LNCAP (cell line): ENCODE measurements at regions not wholly inside any gene's neighbourhood (a gene's known extent, or its start where the extent isn't known, plus 50 kb on each side); places are given as distances from the start of the nearest gene placed in this dataset.

Experiments
- CTCF ChIP-seq: fragments of 450-650 bp; IDR thresholded peaks from 2 replicates; pipeline ENCODE4 v1.5.1; 2017; ENCODE audit warnings: mild to moderate bottlenecking

GRCh38 chr17:70314096-70314495 lies 144.8 kb downstream of the KCNJ2 start:
- no peak for TF ChIP-seq CTCF

DNA sequence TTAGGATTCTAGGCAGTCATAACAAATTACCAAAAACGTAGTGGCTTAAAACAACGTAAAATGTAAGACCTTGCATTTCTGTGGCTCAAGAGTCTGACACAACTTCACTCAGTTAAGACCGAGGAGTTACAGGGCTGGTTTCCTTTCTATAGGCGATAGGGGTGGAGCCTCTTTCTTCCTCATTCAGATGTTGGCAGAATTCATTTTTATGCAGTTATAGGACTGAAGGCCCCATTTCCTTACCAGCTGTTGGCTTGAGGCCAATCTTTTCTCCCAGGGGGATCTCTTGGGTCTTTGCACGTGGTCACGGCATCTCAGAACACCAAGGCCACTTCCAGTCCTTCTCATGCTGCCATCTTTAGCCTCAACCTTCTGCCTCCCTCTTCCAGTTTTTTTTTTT lies 145.2 kb downstream of the KCNJ2 start:
- TF ChIP-seq CTCF: no peak

DNA sequence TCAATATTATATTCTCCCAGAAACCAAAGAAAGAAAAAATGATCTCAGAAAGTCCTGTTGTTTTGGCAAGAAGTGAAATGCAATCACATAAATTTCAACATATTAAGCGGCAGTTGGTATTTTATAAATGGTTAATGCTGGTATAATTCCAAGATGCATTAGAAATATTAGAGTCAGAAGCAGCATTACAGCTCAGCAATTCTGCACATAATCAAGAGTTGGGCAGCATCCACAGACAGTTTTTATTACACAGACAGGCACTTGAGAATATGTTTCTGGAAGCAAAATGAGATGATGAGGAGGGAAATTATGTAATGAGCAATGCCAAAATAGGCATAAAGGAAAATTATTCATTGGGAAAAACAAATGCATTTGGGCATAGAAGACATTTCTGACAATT lies 148.1 kb downstream of the KCNJ2 start:
- TF ChIP-seq CTCF: no peak

- no peak for TF ChIP-seq CTCF
Observed at GRCh38 chr17:70318051-70318450, 148.7 kb downstream of the KCNJ2 start.

- TF ChIP-seq CTCF: no peak
Observed at GRCh38 chr17:70319516-70319915, 150.2 kb downstream of the KCNJ2 start.

- TF ChIP-seq CTCF: no peak
Observed at GRCh38 chr17:70320673-70321345, 151.5 kb downstream of the KCNJ2 start.

- TF ChIP-seq CTCF: no peak
Observed at GRCh38 chr17:70321352-70321751, 152.0 kb downstream of the KCNJ2 start.

- TF ChIP-seq CTCF: no peak
Observed at GRCh38 chr17:70323269-70323668, 153.9 kb downstream of the KCNJ2 start.
